ENCODE measurements at regions not wholly inside any gene's neighbourhood (a gene's known extent, or its start where the extent isn't known, plus 50 kb on each side); places are given as distances from the start of the nearest gene placed in this dataset.

- no peak for DNase-seq
Observed at GRCh38 chr3:81041331-81041730, 720.1 kb downstream of the GBE1 start.

GRCh38 chr3:81040107-81040506, 721.3 kb downstream of the GBE1 start:
- no peak for DNase-seq

- no peak for DNase-seq
Observed at GRCh38 chr3:81033684-81034083, 727.8 kb downstream of the GBE1 start.

- DNase-seq, result no peak
Observed at GRCh38 chr3:81033185-81033584, 728.3 kb downstream of the GBE1 start.

- no peak for DNase-seq
Observed at GRCh38 chr3:81029861-81030260, 731.6 kb downstream of the GBE1 start.

- no peak for DNase-seq
Observed at GRCh38 chr3:81027344-81027743, 734.1 kb downstream of the GBE1 start.

- no peak for DNase-seq
Observed at GRCh38 chr3:81024560-81024959, 736.9 kb downstream of the GBE1 start.

GRCh38 chr3:81022339-81022738, 739.1 kb downstream of the GBE1 start:
- DNase-seq, result no peak

GRCh38 chr3:81013360-81013759, 748.1 kb downstream of the GBE1 start:
- no peak for DNase-seq

- no peak for DNase-seq
Observed at GRCh38 chr3:81005992-81006391, 755.5 kb downstream of the GBE1 start.

- no peak for DNase-seq
Observed at GRCh38 chr3:81003817-81004216, 757.6 kb downstream of the GBE1 start.

- no peak for DNase-seq
Observed at GRCh38 chr3:81003008-81003645, 758.3 kb downstream of the GBE1 start.

GRCh38 chr3:80999481-80999880, 762.0 kb downstream of the GBE1 start:
- DNase-seq, result no peak

GRCh38 chr3:80998022-80998421, 763.4 kb downstream of the GBE1 start:
- no peak for DNase-seq

- no peak for DNase-seq
Observed at GRCh38 chr3:80997622-80998021, 763.8 kb downstream of the GBE1 start.

GRCh38 chr3:80994767-80995166, 766.7 kb downstream of the GBE1 start:
- no peak for DNase-seq

GRCh38 chr3:80994085-80994665, 767.3 kb downstream of the GBE1 start:
- DNase-seq, result no peak

GRCh38 chr3:80993241-80993945, 768.1 kb downstream of the GBE1 start:
- no peak for DNase-seq

GRCh38 chr3:80983753-80984152, 777.7 kb downstream of the GBE1 start:
- no peak for DNase-seq

GRCh38 chr3:80978216-80978969, 783.1 kb downstream of the GBE1 start:
- no peak for DNase-seq

GRCh38 chr3:80970292-80970691, 791.2 kb downstream of the GBE1 start:
- no peak for DNase-seq

- DNase-seq, result no peak
Observed at GRCh38 chr3:80929576-80929975, 831.9 kb downstream of the GBE1 start.

GRCh38 chr3:80914854-80915253, 846.6 kb downstream of the GBE1 start:
- DNase-seq, result no peak

GRCh38 chr3:80898211-80898610, 863.2 kb downstream of the GBE1 start:
- DNase-seq, result no peak
